CD14-positive monocyte (primary cell): ENCODE measurements at regions not wholly inside any gene's neighbourhood (a gene's known extent, or its start where the extent isn't known, plus 50 kb on each side); places are given as distances from the start of the nearest gene placed in this dataset.

Experiments used
- DNase-seq, 3 donors: peaks; one replicate each; pipeline ENCODE4 v3.0.0-alpha.2; 2011 to 2022
- H2AFZ ChIP-seq: 2 replicates; pipeline ENCODE4 v1.6.0; 2012; ENCODE audit warnings: mild to moderate bottlenecking, low read depth, low read length, inconsistent platforms; ENCODE audit not compliant: insufficient read depth, poor library complexity, severe bottlenecking
- H3K27ac ChIP-seq, 2 donors: 1 replicate in 1 of 2; 2 replicates in 1 of 2; pipeline ENCODE4 v1.5.1; 2012 to 2013; ENCODE audit warnings: low read length in 2 of 2, control low read depth in 1 of 2, inconsistent platforms in 1 of 2, low read depth in 1 of 2, mild to moderate bottlenecking in 1 of 2
- H3K27me3 ChIP-seq, 2 donors: one replicate each; pipeline versions ENCODE4 v1.6.0 to v1.6.1; 2011 to 2013; ENCODE audit warnings: low read length in 2 of 2; ENCODE audit not compliant: control insufficient read depth in 2 of 2, insufficient read depth in 2 of 2
- H3K36me3 ChIP-seq, 2 donors: replicated peaks in 1 of 2; 1 replicate in 1 of 2; 2 replicates in 1 of 2; pipeline versions ENCODE4 v1.5.1 to v1.6.1; 2012 to 2013; ENCODE audit warnings: low read length in 2 of 2, control low read depth in 1 of 2, inconsistent platforms in 1 of 2, mild to moderate bottlenecking in 1 of 2; ENCODE audit not compliant: insufficient read depth in 2 of 2, control insufficient read depth in 1 of 2
- H3K4me1 ChIP-seq, 2 donors: 1 replicate in 1 of 2; 2 replicates in 1 of 2; pipeline versions ENCODE4 v1.5.1 to v1.6.1; 2012 to 2013; ENCODE audit warnings: low read length in 2 of 2, control low read depth in 1 of 2, inconsistent platforms in 1 of 2, mild to moderate bottlenecking in 1 of 2, moderate library complexity in 1 of 2; ENCODE audit not compliant: insufficient read depth in 2 of 2, control insufficient read depth in 1 of 2
- H3K4me2 ChIP-seq: replicated peaks from 2 replicates; pipeline ENCODE3; 2012; ENCODE audit warnings: low read length, moderate library complexity, mild to moderate bottlenecking; ENCODE audit not compliant: poor library complexity, severe bottlenecking; ENCODE audit errors: extremely low read depth
- H3K4me3 ChIP-seq, 3 experiments: fragments of 200-600 bp in 1 of 3; sonication (generic) in 1 of 3; replicated peaks in 1 of 3; 1 replicate in 2 of 3; 2 replicates in 1 of 3; pipeline ENCODE4 v1.5.1; 2011 to 2013; ENCODE audit warnings: low read length in 3 of 3, mild to moderate bottlenecking in 3 of 3, control low read depth in 2 of 3, low read depth in 2 of 3, inconsistent platforms in 1 of 3, moderate library complexity in 1 of 3
- H3K79me2 ChIP-seq: 2 replicates; pipeline ENCODE4 v1.6.0; 2012; ENCODE audit warnings: mild to moderate bottlenecking, control low read depth, inconsistent platforms, low read length, moderate library complexity; ENCODE audit not compliant: insufficient read depth
- H3K9ac ChIP-seq: 2 replicates; pipeline ENCODE4 v1.6.0; 2017; ENCODE audit warnings: low read length, mild to moderate bottlenecking; ENCODE audit not compliant: insufficient read depth, poor library complexity, severe bottlenecking
- H3K9me3 ChIP-seq, 2 donors: replicated peaks in 1 of 2; 1 replicate in 1 of 2; 2 replicates in 1 of 2; pipeline versions ENCODE4 v1.5.1 to v1.6.1; 2012 to 2013; ENCODE audit warnings: low read length in 2 of 2, control low read depth in 1 of 2; ENCODE audit not compliant: control insufficient read depth in 1 of 2, insufficient read depth in 1 of 2
- H4K20me1 ChIP-seq: 2 replicates; pipeline ENCODE4 v1.6.0; 2012; ENCODE audit warnings: mild to moderate bottlenecking, low read length, control low read depth, moderate library complexity; ENCODE audit not compliant: insufficient read depth
- H3K27ac Mint-ChIP-seq, 7 donors: one replicate each; pipeline ENCODE4 v1.8.0; 2020; ENCODE audit warnings: mild to moderate bottlenecking in 7 of 7, mixed read lengths in 7 of 7, moderate library complexity in 6 of 7, inconsistent platforms in 2 of 7
- H3K27me3 Mint-ChIP-seq, 3 donors: one replicate each; pipeline ENCODE4 v1.8.0; 2021 to 2022; ENCODE audit warnings: low read depth in 3 of 3, mild to moderate bottlenecking in 3 of 3, mixed read lengths in 3 of 3, moderate library complexity in 3 of 3, inconsistent platforms in 1 of 3
- H3K36me3 Mint-ChIP-seq, 2 donors: one replicate each; pipeline ENCODE4 v1.8.0; 2020; ENCODE audit warnings: mixed read lengths in 2 of 2, inconsistent platforms in 1 of 2, mild to moderate bottlenecking in 1 of 2
- H3K4me1 Mint-ChIP-seq: one replicate; pipeline ENCODE4 v1.8.0; 2020; ENCODE audit warnings: mild to moderate bottlenecking, mixed read lengths
- H3K4me3 Mint-ChIP-seq, 2 donors: one replicate each; pipeline ENCODE4 v1.8.0; 2020; ENCODE audit warnings: mild to moderate bottlenecking in 2 of 2, mixed read lengths in 2 of 2, moderate library complexity in 1 of 2
- H3K9me3 Mint-ChIP-seq, 7 donors: one replicate each; pipeline ENCODE4 v1.8.0; 2020 to 2022; ENCODE audit warnings: mixed read lengths in 7 of 7, mild to moderate bottlenecking in 6 of 7, moderate library complexity in 6 of 7, inconsistent platforms in 2 of 7
- WGBS: methylation state at CpG from one replicate; pipeline ENCODE4 v1.1.5; 2013; ENCODE audit warnings: missing lambda C conversion rate; ENCODE audit not compliant: insufficient coverage; 5-methylcytosine and 5-hydroxymethylcytosine counted together
- intact Hi-C, 2 donors: fragments of 100-400 bp; cut with micrococcal nuclease; formaldehyde crosslinking; loops; one replicate each; pipeline versions ENCODE4 v1.15.0 to v1.15.1; 2023
- TF ChIP-seq, protein P1 (sequence below): fragments of 200-600 bp; IDR thresholded peaks from one replicate; pipeline ENCODE4 v1.8.0; 2022; ENCODE audit warnings: antibody characterized with exemption, mild to moderate bottlenecking

GRCh38 chr13:86932776-86933334 lies 738.3 kb upstream of the SLITRK5 start:
- no peaks in the 10 kb centered on the region for H3K36me3 ChIP-seq
- H3K27me3 ChIP-seq: no peaks in the 10 kb centered on the region
- no peaks in the 10 kb centered on the region for H3K36me3 Mint-ChIP-seq
- no peaks in the 10 kb centered on the region for H3K79me2 ChIP-seq
- H3K4me3 Mint-ChIP-seq: no peak overlapping the region
- H4K20me1 ChIP-seq: no peaks in the 10 kb centered on the region
- no peak overlapping the region for H3K9ac ChIP-seq
- no peaks in the 10 kb centered on the region for H3K4me1 ChIP-seq
- H3K4me1 Mint-ChIP-seq: no peaks in the 10 kb centered on the region
- no peak overlapping the region for H3K4me2 ChIP-seq
- intact Hi-C loops: no loop called here
- WGBS: 100% methylated on average over 2 of the region's 3 CpGs
- no peak for DNase-seq
- H3K4me3 ChIP-seq: no peak overlapping the region
- H3K27ac Mint-ChIP-seq: peak overlapping the region in 1 of 7 donors; percentile 31
- H3K27ac ChIP-seq: no peak overlapping the region
- H3K27me3 Mint-ChIP-seq: no peaks in the 10 kb centered on the region
- TF ChIP-seq, protein P1, sequence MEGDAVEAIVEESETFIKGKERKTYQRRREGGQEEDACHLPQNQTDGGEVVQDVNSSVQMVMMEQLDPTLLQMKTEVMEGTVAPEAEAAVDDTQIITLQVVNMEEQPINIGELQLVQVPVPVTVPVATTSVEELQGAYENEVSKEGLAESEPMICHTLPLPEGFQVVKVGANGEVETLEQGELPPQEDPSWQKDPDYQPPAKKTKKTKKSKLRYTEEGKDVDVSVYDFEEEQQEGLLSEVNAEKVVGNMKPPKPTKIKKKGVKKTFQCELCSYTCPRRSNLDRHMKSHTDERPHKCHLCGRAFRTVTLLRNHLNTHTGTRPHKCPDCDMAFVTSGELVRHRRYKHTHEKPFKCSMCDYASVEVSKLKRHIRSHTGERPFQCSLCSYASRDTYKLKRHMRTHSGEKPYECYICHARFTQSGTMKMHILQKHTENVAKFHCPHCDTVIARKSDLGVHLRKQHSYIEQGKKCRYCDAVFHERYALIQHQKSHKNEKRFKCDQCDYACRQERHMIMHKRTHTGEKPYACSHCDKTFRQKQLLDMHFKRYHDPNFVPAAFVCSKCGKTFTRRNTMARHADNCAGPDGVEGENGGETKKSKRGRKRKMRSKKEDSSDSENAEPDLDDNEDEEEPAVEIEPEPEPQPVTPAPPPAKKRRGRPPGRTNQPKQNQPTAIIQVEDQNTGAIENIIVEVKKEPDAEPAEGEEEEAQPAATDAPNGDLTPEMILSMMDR: no peak
- peaks cover 0 to 3% (median 0%) of the 10 kb centered on the region in 7 donors for H3K9me3 Mint-ChIP-seq
- no peaks in the 10 kb centered on the region for H3K9me3 ChIP-seq
- H2AFZ ChIP-seq: no peak overlapping the region

GRCh38 chr13:86933676-86934075 lies 737.5 kb upstream of the SLITRK5 start:
- Histone ChIP-seq H3K27ac (no peak overlapping the region), H3K9ac (no peak overlapping the region), H4K20me1 (no peaks in the 10 kb centered on the region), H2AFZ (no peak overlapping the region), H3K9me3 (no peaks in the 10 kb centered on the region), H3K4me2 (no peak overlapping the region), H3K36me3 (no peaks in the 10 kb centered on the region), H3K27me3 (no peaks in the 10 kb centered on the region), H3K4me1 (no peaks in the 10 kb centered on the region), H3K4me3 (no peak overlapping the region), H3K79me2 (no peaks in the 10 kb centered on the region)
- Mint-ChIP-seq H3K4me1 (no peaks in the 10 kb centered on the region), H3K36me3 (no peaks in the 10 kb centered on the region), H3K27ac (no peak overlapping the region), H3K27me3 (no peaks in the 10 kb centered on the region), H3K4me3 (no peak overlapping the region), H3K9me3 (peaks cover 0 to 3% (median 0%) of the 10 kb centered on the region in 7 donors)
- DNase-seq: no peak
- no CpG with 5 or more reads among the region's 3 CpGs for WGBS
- TF ChIP-seq, protein P1: no peak
- intact Hi-C loops: no loop called here
